IMR-90 (cell line): ENCODE measurements at regions not wholly inside any gene's neighbourhood (a gene's known extent, or its start where the extent isn't known, plus 50 kb on each side); places are given as distances from the start of the nearest gene placed in this dataset.

Experiments
- CEBPB ChIP-seq: IDR thresholded peaks from 2 replicates; pipeline ENCODE4 v1.6.1; 2012; ENCODE audit warnings: low read depth, low read length, improper control_type of control experiment
- CTCF ChIP-seq: conservative IDR thresholded peaks from 2 replicates; pipeline ENCODE4 v1.5.1; 2012; ENCODE audit warnings: mild to moderate bottlenecking, low read depth, low read length, improper control_type of control experiment
- FOS ChIP-seq: fragments of 150-350 bp; IDR thresholded peaks from 2 replicates; pipeline ENCODE4 v1.6.1; 2016; ENCODE audit warnings: low read depth, low read length
- MAFK ChIP-seq: IDR thresholded peaks from 2 replicates; pipeline ENCODE4 v1.6.1; 2012; ENCODE audit warnings: low read depth, low read length, improper control_type of control experiment
- MXI1 ChIP-seq: IDR thresholded peaks from 2 replicates; pipeline ENCODE4 v1.6.1; 2012; ENCODE audit warnings: low read depth, mild to moderate bottlenecking, low read length, moderate library complexity, borderline replicate concordance
- NFE2L2 ChIP-seq: fragments of 150-350 bp; IDR thresholded peaks from 2 replicates; pipeline ENCODE4 v1.6.1; 2016; ENCODE audit warnings: low read depth, mild to moderate bottlenecking, low read length
- POLR2A ChIP-seq: IDR thresholded peaks from 2 replicates; pipeline ENCODE4 v1.6.1; 2012; ENCODE audit warnings: mild to moderate bottlenecking, low read depth, low read length
- RAD21 ChIP-seq: IDR thresholded peaks from 2 replicates; pipeline ENCODE4 v1.6.1; 2012; ENCODE audit warnings: low read length, improper control_type of control experiment
- RCOR1 ChIP-seq: IDR thresholded peaks from 2 replicates; pipeline ENCODE4 v1.6.1; 2012; ENCODE audit warnings: mild to moderate bottlenecking, low read length, improper control_type of control experiment; ENCODE audit not compliant: insufficient replicate concordance
- RFX5 ChIP-seq: IDR thresholded peaks from 2 replicates; pipeline ENCODE4 v1.8.0; 2012; ENCODE audit warnings: low read depth, mild to moderate bottlenecking, low read length, moderate library complexity
- SMC3 ChIP-seq: fragments of 150-350 bp; IDR thresholded peaks from 2 replicates; pipeline ENCODE4 v1.6.1; 2016; ENCODE audit warnings: low read depth, mild to moderate bottlenecking, antibody characterized with exemption, low read length, moderate library complexity
- USF2 ChIP-seq: fragments of 150-350 bp; IDR thresholded peaks from 2 replicates; pipeline ENCODE4 v1.6.1; 2017; ENCODE audit warnings: mild to moderate bottlenecking, antibody characterized with exemption, low read length, low read depth

- TF ChIP-seq CTCF = no peak
- TF ChIP-seq USF2 = no peak
- no peak for TF ChIP-seq RFX5
- TF ChIP-seq POLR2A = no peak
- TF ChIP-seq FOS = no peak
- no peak for TF ChIP-seq MXI1
- no peak for TF ChIP-seq RAD21
- TF ChIP-seq RCOR1 = no peak
- no peak for TF ChIP-seq MAFK
- no peak for TF ChIP-seq SMC3
- no peak for TF ChIP-seq NFE2L2
- TF ChIP-seq CEBPB = no peak
Observed at GRCh38 chr2:236935631-236936445, 149.9 kb upstream of the COPS8 start.
